Esophagus muscularis mucosa (tissue), 4 donors: ENCODE measurements at regions not wholly inside any gene's neighbourhood (a gene's known extent, or its start where the extent isn't known, plus 50 kb on each side); places are given as distances from the start of the nearest gene placed in this dataset.

Experiments used
- CTCF ChIP-seq, 3 experiments: fragments of 200-600 bp in 2 of 3; fragments of 450-650 bp in 1 of 3; sonication (generic) in 2 of 3; IDR thresholded peaks; one replicate each; pipeline ENCODE4 v1.5.1; 2017 to 2019; ENCODE audit warnings: antibody characterized with exemption in 3 of 3, mild to moderate bottlenecking in 2 of 3, moderate library complexity in 1 of 3
- EP300 ChIP-seq: sonication (generic); formaldehyde crosslinking; IDR thresholded peaks from one replicate; pipeline ENCODE4 v1.6.1; 2017; ENCODE audit warnings: antibody characterized with exemption
- POLR2A ChIP-seq: fragments of 450-650 bp; IDR thresholded peaks from one replicate; pipeline ENCODE4 v1.6.1; 2017; ENCODE audit warnings: antibody characterized with exemption, moderate library complexity, mild to moderate bottlenecking, low read depth

- TF ChIP-seq EP300 (no peak), POLR2A (no peak), CTCF (IDR thresholded peaks at IDR 0.05) (no peak)
Observed at GRCh38 chr19:22918221-22918620, 84.8 kb downstream of the ZNF728 start.
